GM12878 (cell line): ENCODE measurements at regions not wholly inside any gene's neighbourhood (a gene's known extent, or its start where the extent isn't known, plus 50 kb on each side); places are given as distances from the start of the nearest gene placed in this dataset.

Experiments used
- ATAC-seq: fragments of 200-7000 bp; cut with Tn5 transposase; 3 replicates; pipeline ENCODE4 v1.9.1; 2020; ENCODE audit warnings: mild to moderate bottlenecking, moderate library complexity
- BruUV-seq: library from RNA; stranded (reverse); fragments of 400-500 nt; replicated peaks from 2 replicates; lab custom pipeline; 2021; lab: Mats Ljungman, UMichigan
- CTCF ChIA-PET: fragments of 300-600 bp; sonication (Branson Sonifier 250); formaldehyde crosslinking; extraction: SDS; loops from one replicate; lab custom pipeline; 2021; ENCODE audit warnings: inconsistent platforms; lab: Yijun Ruan, JAX
- POLR2A ChIA-PET: fragments of 350-600 bp; formaldehyde crosslinking; extraction: SDS; loops from one replicate; lab custom pipeline; 2021; ENCODE audit warnings: inconsistent platforms; lab: Charles Lee
- RAD21 ChIA-PET: fragments of 300-600 bp; sonication (Branson Sonifier 250); formaldehyde crosslinking; loops from one replicate; lab custom pipeline; 2023; ENCODE audit warnings: antibody characterized with exemption; ENCODE audit not compliant: unreplicated experiment; lab: Charles Lee
- SMC1A ChIA-PET: fragments of 300-600 bp; sonication (Branson Sonifier 250); formaldehyde crosslinking; loops from one replicate; lab custom pipeline; 2023; ENCODE audit not compliant: unreplicated experiment, uncharacterized antibody; lab: Charles Lee
- DNase-seq: peaks from one replicate; pipeline ENCODE4 v3.0.0-alpha.2; 2011; ENCODE audit warnings: low read depth, low spot score
- FAIRE-seq: peaks from 3 replicates; lab custom pipeline; 2011; peaks lifted over from hg19 to GRCh38; lab: Jason Lieb, UNC
- H2AFZ ChIP-seq: 2 replicates; pipeline ENCODE4 v1.6.0; 2011; ENCODE audit warnings: low read depth, low read length, control low read depth; ENCODE audit not compliant: control insufficient read depth
- H3K27ac ChIP-seq: 2 replicates; pipeline ENCODE4 v1.5.1; 2011; ENCODE audit warnings: control low read depth; ENCODE audit not compliant: control insufficient read depth, insufficient read depth
- H3K27me3 ChIP-seq, 2 experiments: replicated peaks in 1 of 2; 2 replicates each; pipeline versions ENCODE4 v1.6.0 to v1.6.1; 2011; ENCODE audit warnings: low read length in 1 of 2; ENCODE audit not compliant: control insufficient read depth in 2 of 2, insufficient read depth in 2 of 2
- H3K36me3 ChIP-seq, 2 experiments: 2 replicates each; pipeline ENCODE4 v1.5.1; 2011; ENCODE audit warnings: low read length in 1 of 2; ENCODE audit not compliant: control insufficient read depth in 2 of 2, insufficient read depth in 2 of 2
- H3K4me1 ChIP-seq: 2 replicates; pipeline ENCODE4 v1.6.1; 2011; ENCODE audit warnings: mild to moderate bottlenecking, low read length, moderate library complexity, mixed read lengths; ENCODE audit not compliant: control insufficient read depth, insufficient read depth
- H3K4me2 ChIP-seq: 2 replicates; pipeline ENCODE4 v1.6.0; 2011; ENCODE audit warnings: control low read depth; ENCODE audit not compliant: control insufficient read depth, insufficient read depth
- H3K4me3 ChIP-seq: fragments of 200-600 bp; sonication (generic); 2 replicates; pipeline ENCODE4 v1.5.1; 2016
- H3K79me2 ChIP-seq: 2 replicates; pipeline ENCODE4 v1.6.0; 2011; ENCODE audit warnings: low read length; ENCODE audit not compliant: control insufficient read depth, insufficient read depth
- H3K9ac ChIP-seq: 2 replicates; pipeline ENCODE4 v1.8.0; 2011; ENCODE audit warnings: low read length, control low read depth, mixed read lengths; ENCODE audit not compliant: control insufficient read depth, insufficient read depth
- H3K9me3 ChIP-seq: replicated peaks from 3 replicates; pipeline ENCODE4 v1.5.1; 2011; ENCODE audit warnings: mild to moderate bottlenecking, low read length; ENCODE audit not compliant: control insufficient read depth, insufficient read depth
- H4K20me1 ChIP-seq: 2 replicates; pipeline ENCODE4 v1.6.0; 2011; ENCODE audit not compliant: control insufficient read depth, insufficient read depth
- CBX3 ChIP-seq: fragments of 200-600 bp; sonication (generic); IDR thresholded peaks from 2 replicates; pipeline ENCODE4 v1.6.1; 2016; ENCODE audit warnings: low read depth, borderline replicate concordance
- CBX5 ChIP-seq: sonication (generic); IDR thresholded peaks from 2 replicates; pipeline ENCODE4 v1.6.1; 2016; ENCODE audit warnings: low read depth, moderate library complexity, mild to moderate bottlenecking, inconsistent platforms
- CEBPZ ChIP-seq: fragments of 150-350 bp; IDR thresholded peaks from 2 replicates; pipeline ENCODE4 v1.6.1; 2016; ENCODE audit warnings: low read depth, low read length
- CUX1 ChIP-seq: IDR thresholded peaks from 2 replicates; pipeline ENCODE4 v1.6.1; 2012; ENCODE audit warnings: improper control_type of control experiment, low read depth, low read length; ENCODE audit not compliant: insufficient replicate concordance
- DPF2 ChIP-seq: fragments of 450-650 bp; IDR thresholded peaks from 2 replicates; pipeline ENCODE4 v1.6.1; 2017; ENCODE audit warnings: mild to moderate bottlenecking
- KLF5 ChIP-seq: fragments of 450-650 bp; IDR thresholded peaks from 2 replicates; pipeline ENCODE4 v1.6.1; 2014; ENCODE audit warnings: mild to moderate bottlenecking; ENCODE audit not compliant: partially characterized antibody
- SP1 ChIP-seq: IDR thresholded peaks from one replicate; pipeline ENCODE4 v1.6.1; 2011; ENCODE audit warnings: low read depth, low read length
- SREBF1 ChIP-seq: IDR thresholded peaks from 2 replicates; pipeline ENCODE4 v1.6.1; 2012; ENCODE audit warnings: mild to moderate bottlenecking, low read length
- STAT1 ChIP-seq: fragments of 450-650 bp; conservative IDR thresholded peaks from 2 replicates; pipeline ENCODE4 v1.6.1; 2014; ENCODE audit warnings: antibody characterized with exemption, mild to moderate bottlenecking
- TBL1XR1 ChIP-seq: IDR thresholded peaks from 2 replicates; pipeline ENCODE4 v1.6.1; 2012; ENCODE audit warnings: low read depth, low read length, improper control_type of control experiment
- TCF3 ChIP-seq: IDR thresholded peaks from 2 replicates; pipeline ENCODE4 v1.6.1; 2012; ENCODE audit warnings: low read depth, mild to moderate bottlenecking, low read length, borderline replicate concordance; ENCODE audit not compliant: insufficient read depth
- ZBED1 ChIP-seq: IDR thresholded peaks from 2 replicates; pipeline ENCODE4 v1.6.1; 2016; ENCODE audit warnings: borderline replicate concordance
- ZNF274 ChIP-seq: IDR thresholded peaks from one replicate; pipeline ENCODE4 v1.8.0; 2011; ENCODE audit not compliant: insufficient read length, insufficient read depth
- ZSCAN29 ChIP-seq: fragments of 450-650 bp; IDR thresholded peaks from 2 replicates; pipeline ENCODE4 v1.6.1; 2017; ENCODE audit warnings: mild to moderate bottlenecking, moderate library complexity
- WGBS: methylation state at CpG from one replicate; pipeline ENCODE4 v1.1.6; 2016; ENCODE audit warnings: low lambda C conversion rate; ENCODE audit not compliant: insufficient replicate concordance, insufficient coverage; ENCODE audit errors: missing lambda C conversion rate; 5-methylcytosine and 5-hydroxymethylcytosine counted together
- in situ Hi-C: fragments of 300-500 bp; cut with MboI; formaldehyde crosslinking; loops from 9 replicates; pipeline ENCODE4 v1.14.3; 2018; ENCODE audit warnings: mixed read lengths
- intact Hi-C: fragments of 100-400 bp; cut with micrococcal nuclease; formaldehyde crosslinking; loops from one replicate; pipeline ENCODE4 v1.14.2; 2022; ENCODE audit not compliant: unreplicated experiment
- TF ChIP-seq, protein P1 (sequence below): fragments of 150-350 bp; IDR thresholded peaks from 2 replicates; pipeline ENCODE4 v1.6.1; 2014; ENCODE audit warnings: mild to moderate bottlenecking, low read depth, low read length

DNA sequence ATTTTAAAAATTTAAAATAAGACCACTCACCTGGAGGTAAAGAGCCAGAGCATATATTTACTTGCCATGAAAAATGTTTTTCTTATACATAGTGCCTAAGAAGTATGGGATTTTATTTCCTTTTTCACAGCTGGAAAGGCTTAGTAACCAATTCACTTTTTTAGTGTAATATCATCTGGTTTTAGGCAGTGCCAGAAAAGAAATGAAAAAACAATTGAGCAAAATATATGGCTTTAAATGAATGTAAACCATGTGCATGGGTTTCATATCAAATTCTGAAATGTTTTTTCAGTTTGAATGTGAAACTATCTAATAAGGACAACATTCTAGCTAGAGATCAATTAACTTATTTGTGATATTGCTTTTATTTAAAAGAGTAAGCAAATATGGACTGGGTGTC is 672.4 kb upstream of the ADAMTS5 start (continued):
- TF ChIP-seq CUX1: no peak
- TF ChIP-seq, all 136 proteins: peak for 0

DNA sequence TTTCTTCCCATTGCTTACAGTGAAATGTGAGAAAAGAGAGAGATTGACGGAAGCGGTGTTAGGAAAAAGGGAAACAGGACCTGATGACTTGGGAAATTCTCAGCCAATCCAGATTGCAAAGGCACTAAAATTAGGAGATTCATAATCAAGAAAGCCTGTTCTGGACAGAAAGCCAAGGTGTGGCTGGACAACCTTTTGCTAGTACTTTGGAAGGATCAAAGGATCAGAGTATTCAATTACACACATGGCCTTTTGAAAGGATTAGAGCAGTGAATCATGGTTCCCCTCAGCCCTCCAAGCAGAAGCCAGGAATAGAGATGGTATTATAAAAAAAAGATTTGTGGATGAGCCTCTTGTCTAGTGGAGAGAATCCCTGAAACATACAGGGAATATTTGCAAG is 669.8 kb upstream of the ADAMTS5 start:
- 13% methylated on average over 2 of the region's 2 CpGs for WGBS
- Histone ChIP-seq H3K36me3 (no peaks in the 10 kb centered on the region), H3K4me2 (no peak overlapping the region), H3K4me1 (no peaks in the 10 kb centered on the region), H4K20me1 (no peaks in the 10 kb centered on the region), H3K9me3 (no peaks in the 10 kb centered on the region), H3K9ac (no peak overlapping the region), H3K79me2 (no peaks in the 10 kb centered on the region), H3K4me3 (no peak overlapping the region), H2AFZ (no peak overlapping the region), H3K27me3 (no peaks in the 10 kb centered on the region), H3K27ac (no peak overlapping the region)
- SMC1A ChIA-PET: no interaction called here
- ATAC-seq (no peak), FAIRE-seq (no peak), DNase-seq (no peak)
- CTCF ChIA-PET: no interaction called here
- RAD21 ChIA-PET: no interaction called here
- POLR2A ChIA-PET: no interaction called here
- in situ Hi-C loops (no loop called here), intact Hi-C loops (no loop called here)
- BruUV-seq: no TSS peak
- TF ChIP-seq KLF5 (no peak), ZSCAN29 (no peak), TBL1XR1 (no peak), ZBED1 (no peak), CBX5 (no peak), ZNF274 (no peak), CBX3 (no peak), SP1 (no peak), CEBPZ (no peak), STAT1 (no peak), TCF3 (no peak), SREBF1 (no peak), DPF2 (no peak)
- TF ChIP-seq, protein P1, sequence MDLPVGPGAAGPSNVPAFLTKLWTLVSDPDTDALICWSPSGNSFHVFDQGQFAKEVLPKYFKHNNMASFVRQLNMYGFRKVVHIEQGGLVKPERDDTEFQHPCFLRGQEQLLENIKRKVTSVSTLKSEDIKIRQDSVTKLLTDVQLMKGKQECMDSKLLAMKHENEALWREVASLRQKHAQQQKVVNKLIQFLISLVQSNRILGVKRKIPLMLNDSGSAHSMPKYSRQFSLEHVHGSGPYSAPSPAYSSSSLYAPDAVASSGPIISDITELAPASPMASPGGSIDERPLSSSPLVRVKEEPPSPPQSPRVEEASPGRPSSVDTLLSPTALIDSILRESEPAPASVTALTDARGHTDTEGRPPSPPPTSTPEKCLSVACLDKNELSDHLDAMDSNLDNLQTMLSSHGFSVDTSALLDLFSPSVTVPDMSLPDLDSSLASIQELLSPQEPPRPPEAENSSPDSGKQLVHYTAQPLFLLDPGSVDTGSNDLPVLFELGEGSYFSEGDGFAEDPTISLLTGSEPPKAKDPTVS: no peak
